Right kidney (tissue), 1 donor: ENCODE measurements at regions not wholly inside any gene's neighbourhood (a gene's known extent, or its start where the extent isn't known, plus 50 kb on each side); places are given as distances from the start of the nearest gene placed in this dataset.

Experiments
- DNase-seq: peaks from one replicate; pipeline ENCODE4 v3.0.0-alpha.2; 2016

GRCh38 chr6:153624528-153624927, 414.5 kb upstream of the OPRM1 start:
- no peak for DNase-seq

- no peak for DNase-seq
Observed at GRCh38 chr6:153623496-153623895, 415.5 kb upstream of the OPRM1 start.

- no peak for DNase-seq
Observed at GRCh38 chr6:153621491-153621890, 417.5 kb upstream of the OPRM1 start.

- DNase-seq, result no peak
Observed at GRCh38 chr6:153621070-153621469, 418.0 kb upstream of the OPRM1 start.

- no peak for DNase-seq
Observed at GRCh38 chr6:153618371-153619322, 420.4 kb upstream of the OPRM1 start.

- DNase-seq, result no peak
Observed at GRCh38 chr6:153616506-153616905, 422.5 kb upstream of the OPRM1 start.

GRCh38 chr6:153613719-153614455, 425.2 kb upstream of the OPRM1 start:
- no peak for DNase-seq

- no peak for DNase-seq
Observed at GRCh38 chr6:153602401-153602800, 436.6 kb upstream of the OPRM1 start.

- no peak for DNase-seq
Observed at GRCh38 chr6:153599901-153600300, 439.1 kb upstream of the OPRM1 start.

GRCh38 chr6:153595903-153596302, 443.1 kb upstream of the OPRM1 start:
- DNase-seq, result no peak

- DNase-seq, result no peak
Observed at GRCh38 chr6:153594871-153595270, 444.2 kb upstream of the OPRM1 start.

GRCh38 chr6:153591159-153591558, 447.9 kb upstream of the OPRM1 start:
- no peak for DNase-seq

GRCh38 chr6:153590411-153590810, 448.6 kb upstream of the OPRM1 start:
- no peak for DNase-seq

GRCh38 chr6:153588330-153588729, 450.7 kb upstream of the OPRM1 start:
- no peak for DNase-seq

- DNase-seq, result no peak
Observed at GRCh38 chr6:153583685-153584084, 452.6 kb upstream of the RGS17 start.

- DNase-seq, result no peak
Observed at GRCh38 chr6:153580776-153581175, 449.7 kb upstream of the RGS17 start.

GRCh38 chr6:153575528-153575927, 444.4 kb upstream of the RGS17 start:
- no peak for DNase-seq

GRCh38 chr6:153574231-153574630, 443.1 kb upstream of the RGS17 start:
- DNase-seq, result no peak

GRCh38 chr6:153572371-153572770, 441.3 kb upstream of the RGS17 start:
- no peak for DNase-seq

- no peak for DNase-seq
Observed at GRCh38 chr6:153568628-153569027, 437.5 kb upstream of the RGS17 start.

GRCh38 chr6:153564803-153565202, 433.7 kb upstream of the RGS17 start:
- no peak for DNase-seq

GRCh38 chr6:153563001-153563400, 431.9 kb upstream of the RGS17 start:
- no peak for DNase-seq

- no peak for DNase-seq
Observed at GRCh38 chr6:153553627-153554026, 422.5 kb upstream of the RGS17 start.

- DNase-seq, result no peak
Observed at GRCh38 chr6:153539602-153540001, 408.5 kb upstream of the RGS17 start.
